ENCODE measurements at regions not wholly inside any gene's neighbourhood (a gene's known extent, or its start where the extent isn't known, plus 50 kb on each side); places are given as distances from the start of the nearest gene placed in this dataset.

- Histone ChIP-seq H3K79me1 (ENCODE audit: insufficient read depth, low read depth, low read length, poor library complexity, severe bottlenecking) (no peaks in the 10 kb centered on the region), H3K18ac (ENCODE audit: insufficient read length, low read depth, low read length) (no peak overlapping the region), H2BK120ac (ENCODE audit: low read depth, low read length, poor library complexity, severe bottlenecking) (no peak overlapping the region), H4K20me1 (ENCODE audit: control insufficient read depth, insufficient read depth, insufficient read length) (no peaks in the 10 kb centered on the region), H2AK5ac (ENCODE audit: insufficient read length, low read length) (no peak overlapping the region), H3K14ac (ENCODE audit: insufficient read depth, low read length) (no peak overlapping the region), H4K8ac (replicated peaks; ENCODE audit: insufficient read length, low read depth, low read length) (no peak overlapping the region), H3K9ac (ENCODE audit: extremely low read depth, insufficient read length, low read length) (no peak overlapping the region), H2BK20ac (ENCODE audit: low read depth, low read length, poor library complexity, severe bottlenecking) (no peak overlapping the region), H3K56ac (ENCODE audit: insufficient read length, low read depth, low read length) (no peak overlapping the region), H4K91ac (ENCODE audit: insufficient read length, low read depth, low read length) (no peak overlapping the region), H2BK5ac (ENCODE audit: insufficient read length, low read length) (no peak overlapping the region), H3K4me1 (ENCODE audit: insufficient read depth, low read length) (no peaks in the 10 kb centered on the region), H3K79me2 (ENCODE audit: insufficient read depth, low read length) (no peaks in the 10 kb centered on the region), H3K9me3 (ENCODE audit: control insufficient read depth, low read depth, low read length) (no peaks in the 10 kb centered on the region), H3K27me3 (ENCODE audit: insufficient read depth, low read length) (no peaks in the 10 kb centered on the region), H3K23ac (ENCODE audit: insufficient read length, low read depth, low read length) (no peak overlapping the region), H3K27ac (ENCODE audit: insufficient read length, low read depth, low read length) (no peak overlapping the region), H4K5ac (ENCODE audit: insufficient read length, low read depth, low read length) (no peak overlapping the region), H3K4me2 (ENCODE audit: insufficient read depth, insufficient read length, low read length) (no peak overlapping the region), H2BK12ac (ENCODE audit: insufficient read length, low read depth, low read length) (no peak overlapping the region), H2BK15ac (ENCODE audit: low read depth, low read length) (no peak overlapping the region), H3K23me2 (ENCODE audit: insufficient read length, low read depth, low read length, poor library complexity, severe bottlenecking) (no peaks in the 10 kb centered on the region), H3T11ph (ENCODE audit: low read length) (no peak overlapping the region), H3K4ac (ENCODE audit: low read depth, low read length) (no peak overlapping the region), H2AFZ (ENCODE audit: low read length) (no peak overlapping the region)
- no peak for TF ChIP-seq CTCF (conservative IDR thresholded peaks at IDR 0.05)
- 100% methylated on average over 1 of the region's 2 CpGs for WGBS (ENCODE audit: extremely low coverage, insufficient read length, low lambda C conversion rate)
- Mint-ChIP-seq H3K36me3 (ENCODE audit: insufficient read depth in 1 of 3, low read depth in 3 of 3) (no peaks in the 10 kb centered on the region), H3K4me3 (no peak overlapping the region), H3K27ac (no peak overlapping the region), H3K9me3 (no peaks in the 10 kb centered on the region), H3K27me3 (ENCODE audit: low read depth) (no peaks in the 10 kb centered on the region; the same call in 1 of the 2 replicates), H3K4me1 (no peaks in the 10 kb centered on the region)
- DNase-seq = no peak
Observed at GRCh38 chr5:104273725-104274124, 711.1 kb upstream of the NUDT12 start.
